ENCODE measurements at regions not wholly inside any gene's neighbourhood (a gene's known extent, or its start where the extent isn't known, plus 50 kb on each side); places are given as distances from the start of the nearest gene placed in this dataset.

- no peak for TF ChIP-seq ZNF462 (CRISPR knock-in tag; IDR thresholded peaks at IDR 0.05)
- no peak for TF ChIP-seq STAT1 (IDR thresholded peaks at IDR 0.05; ENCODE audit: unreplicated experiment)
- TF ChIP-seq NANOG (IDR thresholded peaks at IDR 0.05; ENCODE audit: borderline replicate concordance), result no peak
- TF ChIP-seq EZH2phosphoT487 (IDR thresholded peaks at IDR 0.05; ENCODE audit: unreplicated experiment), result no peak
- no peak for TF ChIP-seq JUNB (IDR thresholded peaks at IDR 0.05; ENCODE audit: unreplicated experiment)
Measured at GRCh38 chr18:45197526-45197970, 417.7 kb upstream of the SLC14A2 start (continued).

DNA sequence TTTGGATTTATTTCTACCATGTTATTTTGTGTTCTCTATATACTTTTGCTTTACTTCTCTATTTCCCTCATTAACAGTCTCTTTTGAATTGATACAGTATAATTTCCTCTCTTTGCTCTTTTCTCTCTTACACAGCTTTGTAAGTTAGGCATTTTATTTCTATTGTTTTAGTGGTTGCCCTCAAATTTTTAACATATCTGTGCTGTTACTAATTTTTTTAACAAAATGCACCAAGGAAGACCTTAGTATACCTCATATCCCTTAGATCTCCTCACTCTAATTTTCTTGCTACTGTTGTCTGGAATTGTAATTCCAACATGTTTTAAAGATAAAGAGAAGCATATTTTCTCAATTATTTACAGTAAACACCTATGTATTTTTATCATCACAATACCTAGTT is 416.8 kb upstream of the SLC14A2 start:
- no peaks in the 10 kb centered on the region for H3K36me3 Mint-ChIP-seq (ENCODE audit: low read depth)
- H3K4me1 Mint-ChIP-seq, result no peaks in the 10 kb centered on the region
- no peak for DNase-seq (ENCODE audit: low spot score)
- no peaks in the 10 kb centered on the region for H3K9me3 Mint-ChIP-seq
- Histone ChIP-seq H3K27ac (ENCODE audit: low read depth) (no peak overlapping the region), H3K4me3 (no peak overlapping the region), H3K4me2 (no peak overlapping the region), H3K27me3 (ENCODE audit: insufficient read depth) (no peaks in the 10 kb centered on the region), H2AFZ (no peak overlapping the region), H3K9me2 (ENCODE audit: insufficient read depth) (0 out of 2 replicates have a peak, but pooled peaks cover 7% of the 10 kb centered on the region), H3F3A (replicated peaks; ENCODE audit: low read depth) (no peaks in the 10 kb centered on the region), H3K79me2 (replicated peaks; ENCODE audit: insufficient read depth) (no peaks in the 10 kb centered on the region), H3K36me3 (ENCODE audit: insufficient read depth) (no peaks in the 10 kb centered on the region), H3K4me1 (ENCODE audit: insufficient read depth) (no peaks in the 10 kb centered on the region), H4K20me1 (replicated peaks; ENCODE audit: insufficient read depth) (no peaks in the 10 kb centered on the region)
- H3K27me3 Mint-ChIP-seq (ENCODE audit: insufficient read depth, low read depth, poor library complexity), result no peaks in the 10 kb centered on the region
- H3K27ac Mint-ChIP-seq, result no peak overlapping the region
- H3K4me3 Mint-ChIP-seq, result no peak overlapping the region
- ATAC-seq, result no peak
- no peak for TF ChIP-seq ZNF331 (CRISPR knock-in tag; IDR thresholded peaks at IDR 0.05; ENCODE audit: low read depth)
- TF ChIP-seq ZNF462 (CRISPR knock-in tag; IDR thresholded peaks at IDR 0.05), result no peak
- TF ChIP-seq CREB1 (CRISPR knock-in tag; IDR thresholded peaks at IDR 0.05; ENCODE audit: low read depth), result no peak
- TF ChIP-seq ZNF114 (CRISPR knock-in tag; IDR thresholded peaks at IDR 0.05), result no peak
- TF ChIP-seq EZH2 (IDR thresholded peaks at IDR 0.05; ENCODE audit: low read depth, unreplicated experiment), result no peak
- TF ChIP-seq STAT1 (IDR thresholded peaks at IDR 0.05; ENCODE audit: unreplicated experiment), result no peak
